Adrenal gland (tissue), 9 donors: ENCODE measurements at regions not wholly inside any gene's neighbourhood (a gene's known extent, or its start where the extent isn't known, plus 50 kb on each side); places are given as distances from the start of the nearest gene placed in this dataset.

Source experiments
- DNase-seq, 7 donors: peaks; one replicate each; pipeline ENCODE4 v3.0.0-alpha.2; 2019 to 2020
- H3K27ac ChIP-seq, 5 donors: fragments of 200-600 bp; sonication (generic) in 4 of 5; 1 replicate in 3 of 5; 2 replicates in 2 of 5; pipeline versions ENCODE4 v1.5.1 to v1.8.0; 2016 to 2020; ENCODE audit warnings: mild to moderate bottlenecking in 1 of 5
- H3K27me3 ChIP-seq: fragments of 200-600 bp; 2 replicates; pipeline ENCODE4 v1.8.0; 2021
- H3K36me3 ChIP-seq, 2 donors: fragments of 200-600 bp; replicated peaks in 1 of 2; 1 replicate in 1 of 2; 2 replicates in 1 of 2; pipeline versions ENCODE4 v1.5.1 to v1.8.0; 2018 to 2022
- H3K4me1 ChIP-seq, 2 donors: fragments of 200-600 bp; replicated peaks in 1 of 2; 1 replicate in 1 of 2; 2 replicates in 1 of 2; pipeline versions ENCODE4 v1.5.1 to v1.8.0; 2018 to 2021
- H3K4me3 ChIP-seq, 4 donors: fragments of 200-600 bp; sonication (generic) in 3 of 4; one replicate each; pipeline ENCODE4 v1.5.1; 2016 to 2018
- H3K9me3 ChIP-seq, 3 donors: fragments of 200-600 bp; sonication (generic) in 1 of 3; replicated peaks in 1 of 3; 1 replicate in 2 of 3; 2 replicates in 1 of 3; pipeline versions ENCODE4 v1.5.1 to v1.8.0; 2016 to 2021
- POLR2A ChIP-seq, 2 donors: fragments of 450-650 bp; IDR thresholded peaks; one replicate each; pipeline ENCODE4 v1.6.1; 2017; ENCODE audit warnings: antibody characterized with exemption in 2 of 2, mild to moderate bottlenecking in 2 of 2, moderate library complexity in 1 of 2
- WGBS, 4 donors: extraction: QIAGEN DNeasy Blood & Tissue Kit in 2 of 4; methylation state at CpG; one replicate each; pipeline versions ENCODE4 v1.1.5 to v1.1.7; 2013 to 2017; 5-methylcytosine and 5-hydroxymethylcytosine counted together
- intact Hi-C, 2 donors: fragments of 100-400 bp; cut with DNase I; formaldehyde crosslinking; loops; one replicate each; pipeline versions ENCODE4 v1.14.1 to v1.15.0; 2022 to 2023
- TF ChIP-seq, protein P1 (sequence below), 6 experiments: fragments of 450-650 bp in 4 of 6; fragments of 200-600 bp in 2 of 6; sonication (generic) in 1 of 6; IDR thresholded peaks; 1 replicate in 5 of 6; 2 replicates in 1 of 6; pipeline versions ENCODE4 v1.5.1 to v1.8.0; 2016 to 2021; ENCODE audit warnings: antibody characterized with exemption in 6 of 6, mild to moderate bottlenecking in 2 of 6, moderate library complexity in 1 of 6
- donor health status: healthy with polysubstance abuse.
- donor health status: Bipolar disorder and iron deficiency.
- donor health status: DM: yes; HTN: yes; CAD: no.
- donor health status: DM: no; HTN: no; CAD: no.
- donor health status: DM: no; HTN: no; CAD: no.

DNA sequence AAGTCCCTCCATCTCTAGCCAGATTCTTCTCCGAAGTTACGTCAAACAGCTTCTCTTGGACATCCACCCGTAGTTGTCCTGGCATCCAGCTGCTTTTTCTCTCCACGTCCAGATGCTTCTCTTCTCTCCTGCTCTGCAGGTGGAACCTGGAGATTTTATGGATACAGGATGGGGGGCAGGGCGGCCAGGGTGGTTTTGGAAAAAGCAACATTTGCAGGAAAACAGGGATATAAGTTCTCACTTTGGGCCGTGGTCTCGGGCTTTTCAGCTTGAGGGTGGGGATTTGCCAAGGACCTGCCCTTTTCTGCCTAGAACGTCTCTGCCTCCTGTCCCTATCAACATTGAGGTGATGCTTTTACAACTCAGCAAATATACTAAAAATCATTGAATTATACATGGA, 1941.6 kb upstream of the C9orf72 start:
- H3K36me3 ChIP-seq = no peaks in the 10 kb centered on the region
- no peak overlapping the region for H3K4me3 ChIP-seq
- intact Hi-C loops = no loop called here
- H3K27me3 ChIP-seq = no peaks in the 10 kb centered on the region
- H3K4me1 ChIP-seq = no peaks in the 10 kb centered on the region
- no peak overlapping the region for H3K27ac ChIP-seq
- no peaks in the 10 kb centered on the region for H3K9me3 ChIP-seq
- DNase-seq = no peak
- TF ChIP-seq, protein P1, sequence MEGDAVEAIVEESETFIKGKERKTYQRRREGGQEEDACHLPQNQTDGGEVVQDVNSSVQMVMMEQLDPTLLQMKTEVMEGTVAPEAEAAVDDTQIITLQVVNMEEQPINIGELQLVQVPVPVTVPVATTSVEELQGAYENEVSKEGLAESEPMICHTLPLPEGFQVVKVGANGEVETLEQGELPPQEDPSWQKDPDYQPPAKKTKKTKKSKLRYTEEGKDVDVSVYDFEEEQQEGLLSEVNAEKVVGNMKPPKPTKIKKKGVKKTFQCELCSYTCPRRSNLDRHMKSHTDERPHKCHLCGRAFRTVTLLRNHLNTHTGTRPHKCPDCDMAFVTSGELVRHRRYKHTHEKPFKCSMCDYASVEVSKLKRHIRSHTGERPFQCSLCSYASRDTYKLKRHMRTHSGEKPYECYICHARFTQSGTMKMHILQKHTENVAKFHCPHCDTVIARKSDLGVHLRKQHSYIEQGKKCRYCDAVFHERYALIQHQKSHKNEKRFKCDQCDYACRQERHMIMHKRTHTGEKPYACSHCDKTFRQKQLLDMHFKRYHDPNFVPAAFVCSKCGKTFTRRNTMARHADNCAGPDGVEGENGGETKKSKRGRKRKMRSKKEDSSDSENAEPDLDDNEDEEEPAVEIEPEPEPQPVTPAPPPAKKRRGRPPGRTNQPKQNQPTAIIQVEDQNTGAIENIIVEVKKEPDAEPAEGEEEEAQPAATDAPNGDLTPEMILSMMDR (IDR thresholded peaks at IDR 0.05) = no peak
- TF ChIP-seq POLR2A (IDR thresholded peaks at IDR 0.05) = no peak
- 56 to 72% (median 65%) methylated on average over 8 of the region's 8 CpGs for WGBS, 4 donors

DNA sequence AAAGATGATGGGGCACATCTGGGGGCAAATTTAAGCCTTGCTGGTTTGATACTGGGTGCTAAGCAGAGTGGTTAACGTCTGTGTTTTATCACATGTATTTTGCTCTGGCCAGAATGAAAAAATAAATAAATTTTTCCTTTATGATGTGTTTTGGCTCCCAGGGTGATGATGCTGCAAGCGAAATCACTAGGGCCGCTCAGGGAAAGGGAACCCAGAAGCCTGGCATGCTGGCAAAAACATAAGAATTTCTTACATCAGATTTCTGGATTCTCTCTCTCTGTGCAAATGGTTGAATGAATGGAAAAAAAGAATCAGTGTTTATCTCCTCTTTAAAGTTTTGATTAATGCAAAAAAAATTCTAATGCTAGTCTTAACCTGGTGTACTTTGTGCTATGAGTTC, 1975.2 kb upstream of the C9orf72 start:
- TF ChIP-seq, protein P1 (IDR thresholded peaks at IDR 0.05) = no peak
- no peak for TF ChIP-seq POLR2A (IDR thresholded peaks at IDR 0.05)
- intact Hi-C loops = no loop called here
- 67 to 82% (median 79%) methylated on average over 3 of the region's 3 CpGs for WGBS, 4 donors

DNA sequence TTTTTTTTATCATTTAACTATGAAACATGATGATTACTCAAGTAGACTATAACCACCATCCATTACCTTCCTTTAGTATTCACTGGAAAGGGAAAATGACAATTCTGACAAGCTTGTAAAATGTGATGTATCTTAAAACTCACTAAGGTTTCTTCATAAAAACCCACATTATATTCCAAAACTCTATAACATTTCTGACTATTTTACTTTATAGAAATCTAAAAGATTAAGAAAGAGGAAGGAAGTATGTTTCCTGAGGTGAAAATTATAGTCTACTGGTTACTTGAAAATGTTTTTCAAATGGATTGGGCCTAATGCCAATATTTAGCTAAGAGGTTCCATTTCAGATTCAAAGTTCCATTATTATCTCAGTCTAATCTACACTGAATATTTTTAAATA, 1982.2 kb upstream of the C9orf72 start:
- no peak overlapping the region for H3K27ac ChIP-seq
- no peaks in the 10 kb centered on the region for H3K4me1 ChIP-seq
- H3K9me3 ChIP-seq = peaks cover 0 to 4% (median 0%) of the 10 kb centered on the region in 3 donors
- H3K36me3 ChIP-seq = no peaks in the 10 kb centered on the region
- H3K4me3 ChIP-seq = no peak overlapping the region
- DNase-seq = no peak
- intact Hi-C loops = no loop called here
- TF ChIP-seq POLR2A (IDR thresholded peaks at IDR 0.05) = no peak
- TF ChIP-seq, protein P1 (IDR thresholded peaks at IDR 0.05) = no peak
- H3K27me3 ChIP-seq = no peaks in the 10 kb centered on the region

More for the DNA sequence above, 1975.2 kb upstream of the C9orf72 start:
- H3K27me3 ChIP-seq = no peaks in the 10 kb centered on the region
- H3K9me3 ChIP-seq = no peaks in the 10 kb centered on the region
- H3K4me3 ChIP-seq = no peak overlapping the region
- H3K27ac ChIP-seq = no peak overlapping the region
- DNase-seq = no peak
- no peaks in the 10 kb centered on the region for H3K4me1 ChIP-seq
- H3K36me3 ChIP-seq = no peaks in the 10 kb centered on the region

DNA sequence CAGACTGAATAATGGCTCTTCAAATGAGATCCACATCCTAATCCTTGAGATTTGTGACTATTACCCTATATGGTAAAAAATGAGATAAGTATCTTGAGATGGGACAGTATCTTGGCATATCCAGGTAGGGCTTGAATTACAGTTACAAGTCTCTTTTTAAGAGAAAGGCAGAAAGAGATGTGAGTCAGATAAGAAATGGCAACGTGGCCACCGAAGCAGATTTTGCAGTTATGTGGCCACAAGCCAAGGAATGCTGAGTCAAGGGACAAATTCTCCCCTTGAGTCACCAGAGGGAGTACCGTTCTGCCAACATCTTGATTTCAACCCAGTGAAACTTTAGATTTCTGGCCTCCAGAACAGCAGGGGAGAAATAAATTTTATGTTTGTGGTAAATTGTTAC, 1983.0 kb upstream of the C9orf72 start:
- intact Hi-C loops = no loop called here
- H3K36me3 ChIP-seq = no peaks in the 10 kb centered on the region
- H3K4me1 ChIP-seq = no peaks in the 10 kb centered on the region
- TF ChIP-seq, protein P1 (IDR thresholded peaks at IDR 0.05) = no peak
- no peak for TF ChIP-seq POLR2A (IDR thresholded peaks at IDR 0.05)
- no peak overlapping the region for H3K27ac ChIP-seq
- no peaks in the 10 kb centered on the region for H3K27me3 ChIP-seq
- peaks cover 0 to 4% (median 0%) of the 10 kb centered on the region in 3 donors for H3K9me3 ChIP-seq
- peak; percentile 29 to 73 (median 69) for DNase-seq
- 16 to 38% (median 26%) methylated on average over 2 to 3 of the region's 3 CpGs for WGBS, 4 donors
- H3K4me3 ChIP-seq = no peak overlapping the region
